ENCODE measurements at regions not wholly inside any gene's neighbourhood (a gene's known extent, or its start where the extent isn't known, plus 50 kb on each side); places are given as distances from the start of the nearest gene placed in this dataset.

- TF ChIP-seq, protein P1, sequence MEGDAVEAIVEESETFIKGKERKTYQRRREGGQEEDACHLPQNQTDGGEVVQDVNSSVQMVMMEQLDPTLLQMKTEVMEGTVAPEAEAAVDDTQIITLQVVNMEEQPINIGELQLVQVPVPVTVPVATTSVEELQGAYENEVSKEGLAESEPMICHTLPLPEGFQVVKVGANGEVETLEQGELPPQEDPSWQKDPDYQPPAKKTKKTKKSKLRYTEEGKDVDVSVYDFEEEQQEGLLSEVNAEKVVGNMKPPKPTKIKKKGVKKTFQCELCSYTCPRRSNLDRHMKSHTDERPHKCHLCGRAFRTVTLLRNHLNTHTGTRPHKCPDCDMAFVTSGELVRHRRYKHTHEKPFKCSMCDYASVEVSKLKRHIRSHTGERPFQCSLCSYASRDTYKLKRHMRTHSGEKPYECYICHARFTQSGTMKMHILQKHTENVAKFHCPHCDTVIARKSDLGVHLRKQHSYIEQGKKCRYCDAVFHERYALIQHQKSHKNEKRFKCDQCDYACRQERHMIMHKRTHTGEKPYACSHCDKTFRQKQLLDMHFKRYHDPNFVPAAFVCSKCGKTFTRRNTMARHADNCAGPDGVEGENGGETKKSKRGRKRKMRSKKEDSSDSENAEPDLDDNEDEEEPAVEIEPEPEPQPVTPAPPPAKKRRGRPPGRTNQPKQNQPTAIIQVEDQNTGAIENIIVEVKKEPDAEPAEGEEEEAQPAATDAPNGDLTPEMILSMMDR (IDR thresholded peaks at IDR 0.05): no peak
- TF ChIP-seq POLR2A (IDR thresholded peaks at IDR 0.05): no peak
Observed at GRCh38 chr5:61704289-61704688, 372.2 kb downstream of the ZSWIM6 start.
